A673 (cell line): ENCODE measurements at regions not wholly inside any gene's neighbourhood (a gene's known extent, or its start where the extent isn't known, plus 50 kb on each side); places are given as distances from the start of the nearest gene placed in this dataset.

ENCODE experiments used
- BruUV-seq: library from RNA; stranded (reverse); fragments of 400-500 nt; replicated peaks from 2 replicates; lab custom pipeline; 2021; lab: Mats Ljungman, UMichigan
- CTCF ChIA-PET: fragments of 300-600 bp; sonication (Branson Sonifier 250); formaldehyde crosslinking; loops from one replicate; lab custom pipeline; 2022; ENCODE audit warnings: antibody characterized with exemption; lab: Charles Lee
- POLR2A ChIA-PET: fragments of 300-600 bp; sonication (Branson Sonifier 250); formaldehyde crosslinking; loops from one replicate; lab custom pipeline; 2022; ENCODE audit warnings: antibody characterized with exemption; ENCODE audit not compliant: low non-redundant PET; lab: Charles Lee
- DNase-seq: peaks from one replicate; pipeline ENCODE4 v3.0.0-alpha.2; 2015; ENCODE audit warnings: low spot score
- H3K27ac ChIP-seq: fragments of 200-600 bp; sonication (generic); 2 replicates; pipeline ENCODE4 v1.5.1; 2016; ENCODE audit warnings: mixed run types, low read depth, mild to moderate bottlenecking, mixed read lengths, antibody characterized with exemption, low read length; ENCODE audit not compliant: poor library complexity, severe bottlenecking
- H3K27me3 ChIP-seq: fragments of 200-600 bp; sonication (generic); replicated peaks from 2 replicates; pipeline ENCODE4 v1.6.1; 2017; ENCODE audit warnings: mixed run types, low read depth, mild to moderate bottlenecking, mixed read lengths, antibody characterized with exemption, low read length; ENCODE audit not compliant: insufficient read depth, poor library complexity
- H3K36me3 ChIP-seq: fragments of 200-600 bp; sonication (generic); 2 replicates; pipeline ENCODE4 v1.6.1; 2016; ENCODE audit warnings: mixed run types, mild to moderate bottlenecking, mixed read lengths, antibody characterized with exemption, low read length; ENCODE audit not compliant: insufficient read depth, poor library complexity, severe bottlenecking
- H3K4me1 ChIP-seq: fragments of 200-600 bp; sonication (generic); 2 replicates; pipeline ENCODE4 v1.6.1; 2017; ENCODE audit warnings: mixed run types, mild to moderate bottlenecking, mixed read lengths, antibody characterized with exemption, low read length; ENCODE audit not compliant: insufficient read depth, poor library complexity, severe bottlenecking
- H3K4me3 ChIP-seq: fragments of 200-600 bp; sonication (generic); 2 replicates; pipeline ENCODE4 v1.5.1; 2016; ENCODE audit warnings: low read depth, mixed run types, mild to moderate bottlenecking, mixed read lengths, low read length; ENCODE audit not compliant: poor library complexity, severe bottlenecking
- H3K9me3 ChIP-seq: fragments of 200-600 bp; sonication (generic); 2 replicates; pipeline ENCODE4 v1.6.1; 2016; ENCODE audit warnings: mixed run types, low read depth, mild to moderate bottlenecking, mixed read lengths, antibody characterized with exemption, low read length; ENCODE audit not compliant: poor library complexity, severe bottlenecking
- EZH2 ChIP-seq: fragments of 200-600 bp; sonication (generic); IDR thresholded peaks from 2 replicates; pipeline ENCODE4 v1.6.1; 2017; ENCODE audit warnings: borderline replicate concordance, low read depth, mild to moderate bottlenecking, mixed read lengths, antibody characterized with exemption, low read length; ENCODE audit not compliant: poor library complexity, severe bottlenecking
- intact Hi-C: fragments of 100-400 bp; cut with micrococcal nuclease; formaldehyde crosslinking; loops from one replicate; pipeline ENCODE4 v1.10.0; 2022; ENCODE audit not compliant: unreplicated experiment
- TF ChIP-seq, protein P1 (sequence below): fragments of 300-800, 200-600 bp; sonication (generic); conservative IDR thresholded peaks from 2 replicates; pipeline ENCODE4 v1.5.1; 2017; ENCODE audit warnings: low read depth, mild to moderate bottlenecking, antibody characterized with exemption, low read length, moderate library complexity, mixed read lengths

DNA sequence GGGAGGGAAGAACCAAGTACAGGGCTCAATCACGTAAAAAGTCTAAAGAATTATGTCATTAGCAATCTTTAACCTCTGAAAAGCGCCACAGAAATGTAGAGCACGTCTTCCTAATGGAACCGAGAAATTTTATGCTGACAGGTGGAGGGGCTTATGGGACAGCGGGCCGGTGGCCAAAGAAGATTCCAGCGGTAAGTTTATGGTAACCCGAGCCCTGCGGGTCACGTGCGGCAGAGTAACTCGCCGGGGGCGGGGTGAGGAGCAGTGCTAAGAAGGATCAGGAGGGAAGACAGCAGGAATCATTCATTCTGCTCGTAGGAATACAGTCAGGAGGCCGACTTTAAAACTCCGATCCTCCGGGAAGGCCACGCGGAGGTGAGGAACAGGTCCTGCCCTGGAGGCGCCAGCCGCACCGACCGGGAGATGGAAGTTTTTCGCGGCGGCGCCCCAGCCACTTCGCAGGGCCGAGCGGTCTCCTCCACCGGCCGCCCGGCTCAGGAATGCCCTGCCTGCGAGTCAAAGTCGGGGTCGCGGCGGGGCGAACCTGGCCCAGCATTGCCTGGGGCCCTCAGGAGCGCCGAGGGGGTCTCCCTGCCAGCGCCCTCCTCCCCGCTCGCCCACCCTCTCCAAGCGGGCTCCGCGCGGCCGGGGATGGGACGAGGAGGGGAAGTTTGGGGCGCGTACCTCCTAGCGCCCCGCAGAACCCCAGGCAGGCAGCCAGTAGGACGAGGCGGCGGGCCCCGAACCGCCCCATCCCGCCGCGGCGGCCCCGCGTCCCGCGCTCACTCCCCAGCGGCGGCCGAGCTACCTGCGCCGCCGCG is 101.8 kb downstream of the ESM1 start:
- DNase-seq, result peak; percentile 63
- Histone ChIP-seq H3K36me3 (no peaks in the 10 kb centered on the region), H3K4me3 (peak overlapping the region; percentile 43), H3K27me3 (no peaks in the 10 kb centered on the region), H3K27ac (no peak overlapping the region), H3K4me1 (peaks cover 6% of the 10 kb centered on the region), H3K9me3 (no peaks in the 10 kb centered on the region)
- CTCF ChIA-PET, result no interaction called here
- TSS peak; percentile 45 for BruUV-seq
- TF ChIP-seq, protein P1, sequence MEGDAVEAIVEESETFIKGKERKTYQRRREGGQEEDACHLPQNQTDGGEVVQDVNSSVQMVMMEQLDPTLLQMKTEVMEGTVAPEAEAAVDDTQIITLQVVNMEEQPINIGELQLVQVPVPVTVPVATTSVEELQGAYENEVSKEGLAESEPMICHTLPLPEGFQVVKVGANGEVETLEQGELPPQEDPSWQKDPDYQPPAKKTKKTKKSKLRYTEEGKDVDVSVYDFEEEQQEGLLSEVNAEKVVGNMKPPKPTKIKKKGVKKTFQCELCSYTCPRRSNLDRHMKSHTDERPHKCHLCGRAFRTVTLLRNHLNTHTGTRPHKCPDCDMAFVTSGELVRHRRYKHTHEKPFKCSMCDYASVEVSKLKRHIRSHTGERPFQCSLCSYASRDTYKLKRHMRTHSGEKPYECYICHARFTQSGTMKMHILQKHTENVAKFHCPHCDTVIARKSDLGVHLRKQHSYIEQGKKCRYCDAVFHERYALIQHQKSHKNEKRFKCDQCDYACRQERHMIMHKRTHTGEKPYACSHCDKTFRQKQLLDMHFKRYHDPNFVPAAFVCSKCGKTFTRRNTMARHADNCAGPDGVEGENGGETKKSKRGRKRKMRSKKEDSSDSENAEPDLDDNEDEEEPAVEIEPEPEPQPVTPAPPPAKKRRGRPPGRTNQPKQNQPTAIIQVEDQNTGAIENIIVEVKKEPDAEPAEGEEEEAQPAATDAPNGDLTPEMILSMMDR, result no peak
- no peak for TF ChIP-seq EZH2
- POLR2A ChIA-PET, result no interaction called here
- intact Hi-C loops, result no loop called here

DNA sequence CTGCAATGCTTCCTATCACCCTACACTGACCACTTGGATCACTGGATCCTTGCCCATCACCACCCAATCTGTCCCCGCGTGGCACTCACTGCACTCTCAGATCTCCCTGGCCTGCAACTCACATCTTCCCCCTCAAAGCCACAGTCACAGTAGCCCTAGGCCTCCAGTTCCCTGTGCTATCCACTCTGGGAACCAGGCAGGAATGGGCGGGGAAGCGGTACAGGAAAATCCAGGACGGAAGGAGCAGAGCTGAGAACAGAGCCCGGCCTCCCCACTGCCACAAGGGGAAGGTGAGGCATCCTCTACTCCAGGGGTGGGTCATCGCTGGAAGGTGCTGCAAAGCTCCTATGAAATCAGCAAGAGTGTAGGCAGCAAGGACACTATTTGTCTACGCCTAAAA is 102.6 kb downstream of the ESM1 start:
- TF ChIP-seq, protein P1, result no peak
- TF ChIP-seq EZH2, result no peak
- Histone ChIP-seq H3K4me3 (no peak overlapping the region), H3K27me3 (no peaks in the 10 kb centered on the region), H3K36me3 (no peaks in the 10 kb centered on the region), H3K9me3 (no peaks in the 10 kb centered on the region), H3K27ac (peak overlapping the region; percentile 12), H3K4me1 (peaks cover 6% of the 10 kb centered on the region)
- ChIA-PET CTCF (no interaction called here), POLR2A (no interaction called here)
- DNase-seq, result no peak
- intact Hi-C loops, result no loop called here
- BruUV-seq, result no TSS peak

DNA sequence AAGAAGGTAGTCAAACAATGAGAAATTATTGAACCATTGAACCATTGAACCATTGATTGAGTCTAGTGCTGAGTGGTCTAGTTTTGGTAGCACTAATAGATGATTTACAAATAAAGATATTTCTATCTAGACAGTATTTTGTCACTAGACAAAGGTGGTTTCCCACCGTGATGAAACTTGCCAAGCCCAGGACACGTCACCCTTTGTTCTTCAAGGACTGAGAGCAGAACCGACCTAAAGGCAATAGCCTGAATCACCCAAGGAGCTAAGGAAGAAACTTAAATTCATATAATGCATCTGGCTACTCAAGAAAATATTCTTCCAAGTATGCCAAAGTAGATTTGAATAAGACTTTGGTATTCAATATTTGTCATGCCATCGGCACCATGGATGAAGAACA is 103.3 kb downstream of the ESM1 start:
- no peak for DNase-seq
- no peak overlapping the region for H3K27ac ChIP-seq
- no TSS peak for BruUV-seq
- no peaks in the 10 kb centered on the region for H3K9me3 ChIP-seq
- peaks cover 6% of the 10 kb centered on the region for H3K4me1 ChIP-seq
- intact Hi-C loops, result no loop called here
- CTCF ChIA-PET, result interaction anchor here (1.0 kb wide), 1 partner anchor 15 kb away, joined by 3 read pairs; no protein-coding TSS in a partner anchor
- H3K4me3 ChIP-seq, result no peak overlapping the region
- TF ChIP-seq, protein P1, result no peak
- no peak for TF ChIP-seq EZH2
- no peaks in the 10 kb centered on the region for H3K36me3 ChIP-seq
- H3K27me3 ChIP-seq, result no peaks in the 10 kb centered on the region
- POLR2A ChIA-PET, result no interaction called here
